ENCODE measurements at regions not wholly inside any gene's neighbourhood (a gene's known extent, or its start where the extent isn't known, plus 50 kb on each side); places are given as distances from the start of the nearest gene placed in this dataset.

DNA sequence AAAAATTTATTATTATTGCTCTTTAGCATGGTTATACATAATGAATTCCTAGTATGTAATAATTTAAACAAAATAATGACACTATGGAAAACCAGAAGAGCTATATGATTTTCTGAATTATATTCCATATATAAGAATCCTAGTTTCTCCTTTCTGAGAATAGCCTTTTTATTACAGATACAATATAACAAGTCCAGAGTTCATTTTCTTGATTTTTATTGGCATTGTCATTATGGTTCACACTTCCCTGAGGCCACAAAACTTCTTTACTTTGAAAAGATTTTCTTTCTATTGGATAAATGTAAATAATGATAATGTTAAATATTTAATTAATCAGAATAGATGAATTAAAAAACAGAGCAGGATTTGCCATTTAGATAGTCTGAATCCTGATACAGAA, 362.3 kb upstream of the BCHE start:
- TF ChIP-seq CTCF (IDR thresholded peaks at IDR 0.05; ENCODE audit: unreplicated experiment), result no peak
- ChIA-PET POLR2A (no interaction called here), CTCF (no interaction called here)
- no peaks in the 10 kb centered on the region for H3K9me3 Mint-ChIP-seq (ENCODE audit: unreplicated experiment)
- no peak overlapping the region for H3K27ac Mint-ChIP-seq (ENCODE audit: low read depth, unreplicated experiment)
- DNase-seq (ENCODE audit: unreplicated experiment), result no peak
- no peak overlapping the region for H3K4me3 Mint-ChIP-seq (ENCODE audit: unreplicated experiment)
- intact Hi-C loops (cut with micrococcal nuclease), result no loop called here
- BruUV-seq (replicated peaks), result no TSS peak
- no peaks in the 10 kb centered on the region for H3K27me3 Mint-ChIP-seq (ENCODE audit: insufficient read depth, unreplicated experiment)
- H3K4me1 Mint-ChIP-seq (ENCODE audit: insufficient read depth, unreplicated experiment), result no peaks in the 10 kb centered on the region
- no peaks in the 10 kb centered on the region for H3K36me3 Mint-ChIP-seq (ENCODE audit: insufficient read depth, unreplicated experiment)

DNA sequence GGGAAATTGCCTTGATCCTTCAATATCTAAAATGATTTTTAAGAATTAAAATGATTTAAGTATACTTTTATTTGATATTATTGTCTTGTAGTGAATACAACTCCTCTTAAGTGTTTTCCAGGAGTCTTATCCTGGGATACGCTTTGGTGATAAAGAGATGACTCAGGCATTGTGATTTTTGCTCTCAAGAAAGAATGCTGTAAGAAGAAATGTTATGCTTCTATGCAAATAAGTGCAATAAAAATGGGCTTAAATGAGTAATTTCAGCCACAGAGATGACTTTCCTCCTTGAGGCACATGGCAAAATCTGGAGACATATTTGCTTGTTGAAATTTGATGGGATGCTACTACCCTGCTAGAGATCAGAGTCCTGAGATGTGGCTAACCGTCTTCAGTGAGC, 358.6 kb upstream of the BCHE start:
- TF ChIP-seq CTCF (IDR thresholded peaks at IDR 0.05; ENCODE audit: unreplicated experiment), result no peak
- ChIA-PET POLR2A (no interaction called here), CTCF (interaction anchor here (0.7 kb wide), 1 partner anchor 37 kb away, joined by 3 read pairs; no protein-coding TSS in a partner anchor)
- H3K4me3 Mint-ChIP-seq (ENCODE audit: unreplicated experiment), result no peak overlapping the region
- intact Hi-C loops (cut with micrococcal nuclease), result no loop called here
- H3K36me3 Mint-ChIP-seq (ENCODE audit: insufficient read depth, unreplicated experiment), result no peaks in the 10 kb centered on the region
- no peaks in the 10 kb centered on the region for H3K27me3 Mint-ChIP-seq (ENCODE audit: insufficient read depth, unreplicated experiment)
- no peak for DNase-seq (ENCODE audit: unreplicated experiment)
- BruUV-seq (replicated peaks), result no TSS peak
- H3K4me1 Mint-ChIP-seq (ENCODE audit: insufficient read depth, unreplicated experiment), result no peaks in the 10 kb centered on the region
- H3K9me3 Mint-ChIP-seq (ENCODE audit: unreplicated experiment), result no peaks in the 10 kb centered on the region
- no peak overlapping the region for H3K27ac Mint-ChIP-seq (ENCODE audit: low read depth, unreplicated experiment)

GRCh38 chr3:166191411-166191810, 354.2 kb upstream of the BCHE start:
- DNase-seq (ENCODE audit: unreplicated experiment), result no peak
- intact Hi-C loops (cut with micrococcal nuclease), result no loop called here
- H3K27ac Mint-ChIP-seq (ENCODE audit: low read depth, unreplicated experiment), result no peak overlapping the region
- no peaks in the 10 kb centered on the region for H3K9me3 Mint-ChIP-seq (ENCODE audit: unreplicated experiment)
- BruUV-seq (replicated peaks), result no TSS peak
- TF ChIP-seq CTCF (IDR thresholded peaks at IDR 0.05; ENCODE audit: unreplicated experiment), result no peak
- POLR2A ChIA-PET, result interaction anchor here (1.1 kb wide), 1 partner anchor 15 kb away, joined by 3 read pairs; no protein-coding TSS in a partner anchor
- no peaks in the 10 kb centered on the region for H3K36me3 Mint-ChIP-seq (ENCODE audit: insufficient read depth, unreplicated experiment)
- H3K27me3 Mint-ChIP-seq (ENCODE audit: insufficient read depth, unreplicated experiment), result no peaks in the 10 kb centered on the region
- no peak overlapping the region for H3K4me3 Mint-ChIP-seq (ENCODE audit: unreplicated experiment)
- CTCF ChIA-PET, result no interaction called here
- H3K4me1 Mint-ChIP-seq (ENCODE audit: insufficient read depth, unreplicated experiment), result peaks cover 6% of the 10 kb centered on the region

- TF ChIP-seq CTCF (IDR thresholded peaks at IDR 0.05; ENCODE audit: unreplicated experiment), result no peak
- no peaks in the 10 kb centered on the region for H3K9me3 Mint-ChIP-seq (ENCODE audit: unreplicated experiment)
- H3K4me3 Mint-ChIP-seq (ENCODE audit: unreplicated experiment), result no peak overlapping the region
- peaks cover 6% of the 10 kb centered on the region for H3K4me1 Mint-ChIP-seq (ENCODE audit: insufficient read depth, unreplicated experiment)
- intact Hi-C loops (cut with micrococcal nuclease), result no loop called here
- no TSS peak for BruUV-seq (replicated peaks)
- no peaks in the 10 kb centered on the region for H3K36me3 Mint-ChIP-seq (ENCODE audit: insufficient read depth, unreplicated experiment)
- no peaks in the 10 kb centered on the region for H3K27me3 Mint-ChIP-seq (ENCODE audit: insufficient read depth, unreplicated experiment)
- H3K27ac Mint-ChIP-seq (ENCODE audit: low read depth, unreplicated experiment), result no peak overlapping the region
- ChIA-PET CTCF (interaction anchor here (0.6 kb wide), 1 partner anchor 40 kb away, joined by 3 read pairs; no protein-coding TSS in a partner anchor), POLR2A (no interaction called here)
- DNase-seq (ENCODE audit: unreplicated experiment), result peak; percentile 20
Observed at GRCh38 chr3:166190360-166190759, 353.1 kb upstream of the BCHE start.
